ENCODE measurements at regions not wholly inside any gene's neighbourhood (a gene's known extent, or its start where the extent isn't known, plus 50 kb on each side); places are given as distances from the start of the nearest gene placed in this dataset.
"Not testable (repeated sequence)": the region's sequence is repeated elsewhere in the genome, so short reads cannot be mapped to it uniquely, and the experiment has no call there.

DNA sequence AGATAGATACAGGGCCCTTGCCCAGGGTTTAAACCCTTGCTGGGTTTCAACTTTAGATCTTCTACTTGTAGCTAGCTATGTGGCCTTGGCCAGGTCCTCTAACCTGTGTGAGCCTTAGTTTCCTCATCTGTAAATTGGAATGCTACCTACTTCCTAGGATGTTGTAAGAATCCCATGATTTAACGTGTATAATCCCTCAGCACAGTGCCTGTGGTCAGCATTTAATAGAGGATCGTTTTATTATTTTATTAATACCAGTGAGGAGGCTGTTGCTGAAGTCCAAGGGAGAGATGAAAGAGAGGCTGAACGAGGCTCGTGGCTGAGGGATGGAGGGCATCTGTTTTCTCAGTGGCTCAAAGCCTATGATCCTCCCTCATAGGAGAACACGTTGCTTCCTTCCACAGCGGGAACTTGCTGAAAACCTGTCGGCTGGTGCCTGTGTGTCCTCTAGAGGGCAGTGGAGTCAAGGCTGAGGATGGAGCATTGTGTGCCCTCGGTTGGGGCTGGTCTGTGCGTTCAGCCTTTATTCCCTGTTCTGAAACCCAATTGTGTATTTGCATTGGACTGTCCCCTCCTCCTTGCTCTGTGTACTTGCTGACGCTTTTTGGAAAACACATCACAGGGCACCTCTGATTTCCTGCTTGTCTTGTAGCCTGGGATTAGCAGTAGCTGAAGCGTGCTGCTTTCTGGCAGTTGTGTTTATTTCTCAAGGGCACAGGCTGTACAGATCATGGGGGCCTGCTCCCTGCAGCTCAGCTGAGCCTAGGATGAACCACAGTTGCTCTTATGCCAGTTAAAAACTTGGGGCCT lies 104.3 kb downstream of the PROP1 start:
- POLR2A ChIA-PET (ENCODE audit: low non-redundant PET); DNase-seq (ENCODE audit: low spot score); BruUV-seq (replicated peaks); H3K4me3 ChIP-seq (ENCODE audit: low read depth, low read length, poor library complexity, severe bottlenecking); H3K27ac ChIP-seq (ENCODE audit: low read depth, low read length, poor library complexity, severe bottlenecking); H3K9me3 ChIP-seq (ENCODE audit: low read depth, low read length, poor library complexity, severe bottlenecking); CTCF ChIA-PET; H3K36me3 ChIP-seq (ENCODE audit: insufficient read depth, low read length, poor library complexity, severe bottlenecking); intact Hi-C loops (cut with micrococcal nuclease; ENCODE audit: unreplicated experiment); H3K27me3 ChIP-seq (replicated peaks; ENCODE audit: insufficient read depth, low read depth, low read length, poor library complexity); H3K4me1 ChIP-seq (ENCODE audit: insufficient read depth, low read length, poor library complexity, severe bottlenecking): not testable (repeated sequence)
- TF ChIP-seq, protein P1, sequence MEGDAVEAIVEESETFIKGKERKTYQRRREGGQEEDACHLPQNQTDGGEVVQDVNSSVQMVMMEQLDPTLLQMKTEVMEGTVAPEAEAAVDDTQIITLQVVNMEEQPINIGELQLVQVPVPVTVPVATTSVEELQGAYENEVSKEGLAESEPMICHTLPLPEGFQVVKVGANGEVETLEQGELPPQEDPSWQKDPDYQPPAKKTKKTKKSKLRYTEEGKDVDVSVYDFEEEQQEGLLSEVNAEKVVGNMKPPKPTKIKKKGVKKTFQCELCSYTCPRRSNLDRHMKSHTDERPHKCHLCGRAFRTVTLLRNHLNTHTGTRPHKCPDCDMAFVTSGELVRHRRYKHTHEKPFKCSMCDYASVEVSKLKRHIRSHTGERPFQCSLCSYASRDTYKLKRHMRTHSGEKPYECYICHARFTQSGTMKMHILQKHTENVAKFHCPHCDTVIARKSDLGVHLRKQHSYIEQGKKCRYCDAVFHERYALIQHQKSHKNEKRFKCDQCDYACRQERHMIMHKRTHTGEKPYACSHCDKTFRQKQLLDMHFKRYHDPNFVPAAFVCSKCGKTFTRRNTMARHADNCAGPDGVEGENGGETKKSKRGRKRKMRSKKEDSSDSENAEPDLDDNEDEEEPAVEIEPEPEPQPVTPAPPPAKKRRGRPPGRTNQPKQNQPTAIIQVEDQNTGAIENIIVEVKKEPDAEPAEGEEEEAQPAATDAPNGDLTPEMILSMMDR (conservative IDR thresholded peaks at IDR 0.05; ENCODE audit: low read depth, low read length) = 0 out of 2 replicates have a peak, but pooled peaks have one; percentile 8

DNA sequence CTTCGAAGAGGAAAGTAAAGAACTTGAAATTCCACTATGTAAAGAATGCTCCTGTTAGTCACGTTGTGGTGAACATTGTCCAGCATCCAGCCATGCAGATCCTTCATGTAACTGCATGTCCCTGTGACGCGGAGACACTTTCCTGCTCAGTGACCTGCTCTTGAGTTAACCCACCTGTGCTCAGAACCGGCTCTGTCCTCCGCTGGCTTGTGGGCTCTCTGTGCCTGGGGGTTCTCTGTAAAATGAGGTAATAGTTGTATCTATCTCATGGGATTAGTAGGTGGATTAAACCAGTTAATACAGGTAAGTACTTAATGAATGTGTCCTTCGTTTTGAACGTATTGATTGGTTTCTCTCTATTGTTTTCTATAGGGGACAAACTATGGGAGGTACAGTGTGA lies 100.6 kb upstream of the FAM153A start:
- H3K4me1 ChIP-seq (ENCODE audit: insufficient read depth, low read length, poor library complexity, severe bottlenecking); H3K36me3 ChIP-seq (ENCODE audit: insufficient read depth, low read length, poor library complexity, severe bottlenecking); intact Hi-C loops (cut with micrococcal nuclease; ENCODE audit: unreplicated experiment); POLR2A ChIA-PET (ENCODE audit: low non-redundant PET); CTCF ChIA-PET; H3K27me3 ChIP-seq (replicated peaks; ENCODE audit: insufficient read depth, low read depth, low read length, poor library complexity); H3K27ac ChIP-seq (ENCODE audit: low read depth, low read length, poor library complexity, severe bottlenecking); DNase-seq (ENCODE audit: low spot score); BruUV-seq (replicated peaks); H3K4me3 ChIP-seq (ENCODE audit: low read depth, low read length, poor library complexity, severe bottlenecking); H3K9me3 ChIP-seq (ENCODE audit: low read depth, low read length, poor library complexity, severe bottlenecking): not testable (repeated sequence)

DNA sequence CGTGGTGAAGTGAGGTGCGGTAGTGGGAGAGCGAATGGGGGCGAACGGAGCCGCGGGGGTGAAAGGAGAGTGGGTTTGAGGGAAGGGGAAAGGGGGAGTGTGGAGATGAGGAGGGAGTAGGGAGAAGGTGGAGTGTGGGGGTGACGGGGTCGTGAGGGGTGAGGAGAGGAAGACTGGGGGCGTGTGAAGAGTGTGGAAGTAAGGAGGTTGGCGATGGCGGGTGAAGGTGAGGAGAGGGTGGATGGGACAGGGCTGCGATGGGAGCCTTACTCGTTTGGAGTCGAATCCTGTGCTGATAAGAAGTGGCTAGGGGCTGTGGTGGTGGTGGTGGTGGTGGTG lies 93.2 kb upstream of the FAM153A start:
- intact Hi-C loops (cut with micrococcal nuclease; ENCODE audit: unreplicated experiment); H3K27me3 ChIP-seq (replicated peaks; ENCODE audit: insufficient read depth, low read depth, low read length, poor library complexity); CTCF ChIA-PET; H3K27ac ChIP-seq (ENCODE audit: low read depth, low read length, poor library complexity, severe bottlenecking); POLR2A ChIA-PET (ENCODE audit: low non-redundant PET); H3K36me3 ChIP-seq (ENCODE audit: insufficient read depth, low read length, poor library complexity, severe bottlenecking); H3K4me1 ChIP-seq (ENCODE audit: insufficient read depth, low read length, poor library complexity, severe bottlenecking); BruUV-seq (replicated peaks); DNase-seq (ENCODE audit: low spot score); H3K9me3 ChIP-seq (ENCODE audit: low read depth, low read length, poor library complexity, severe bottlenecking): not testable (repeated sequence)
- peak overlapping the region; percentile 39 for H3K4me3 ChIP-seq (ENCODE audit: low read depth, low read length, poor library complexity, severe bottlenecking)

DNA sequence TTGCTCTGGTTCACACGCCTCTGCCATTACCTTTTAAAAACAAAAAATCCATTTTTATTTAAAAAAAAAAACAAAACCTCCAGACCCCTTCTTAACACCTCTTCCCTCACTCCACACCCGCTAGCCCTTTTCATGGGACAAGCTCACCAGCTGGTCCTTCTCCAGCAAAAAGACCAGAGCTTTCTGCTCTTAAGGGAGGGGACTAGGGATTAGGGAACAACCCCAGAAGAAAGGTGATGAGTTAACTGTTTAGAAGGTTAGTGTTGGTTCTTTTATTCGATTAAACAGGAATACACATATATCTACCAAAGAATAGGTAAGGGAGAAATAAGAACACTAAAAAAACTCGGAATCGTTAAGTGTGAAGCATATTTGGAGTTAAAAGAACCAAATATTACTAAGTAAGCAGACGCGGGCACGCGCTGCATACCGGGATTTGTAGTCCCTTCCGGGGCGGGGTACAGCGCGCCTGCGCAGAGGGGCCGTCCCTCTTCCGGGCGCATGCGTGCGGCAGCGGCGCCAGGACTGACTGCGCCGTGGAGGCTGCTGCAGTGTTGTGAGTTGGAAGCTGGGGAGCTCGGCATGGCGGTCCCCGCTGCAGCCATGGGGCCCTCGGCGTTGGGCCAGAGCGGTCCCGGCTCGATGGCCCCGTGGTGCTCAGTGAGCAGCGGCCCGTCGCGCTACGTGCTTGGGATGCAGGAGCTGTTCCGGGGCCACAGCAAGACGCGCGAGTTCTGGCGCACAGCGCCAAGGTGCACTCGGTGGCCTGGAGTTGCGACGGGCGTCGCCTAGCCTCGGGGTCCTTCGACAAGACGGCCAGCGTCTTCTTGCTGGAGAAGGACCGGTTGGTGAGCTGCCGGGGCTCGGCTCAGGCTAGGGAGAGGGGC lies 92.6 kb upstream of the FAM153A start:
- peak overlapping the region; percentile 39 for H3K4me3 ChIP-seq (ENCODE audit: low read depth, low read length, poor library complexity, severe bottlenecking)
- H3K36me3 ChIP-seq (ENCODE audit: insufficient read depth, low read length, poor library complexity, severe bottlenecking); BruUV-seq (replicated peaks); intact Hi-C loops (cut with micrococcal nuclease; ENCODE audit: unreplicated experiment); H3K9me3 ChIP-seq (ENCODE audit: low read depth, low read length, poor library complexity, severe bottlenecking); H3K4me1 ChIP-seq (ENCODE audit: insufficient read depth, low read length, poor library complexity, severe bottlenecking); DNase-seq (ENCODE audit: low spot score); H3K27me3 ChIP-seq (replicated peaks; ENCODE audit: insufficient read depth, low read depth, low read length, poor library complexity); CTCF ChIA-PET; POLR2A ChIA-PET (ENCODE audit: low non-redundant PET); H3K27ac ChIP-seq (ENCODE audit: low read depth, low read length, poor library complexity, severe bottlenecking): not testable (repeated sequence)

DNA sequence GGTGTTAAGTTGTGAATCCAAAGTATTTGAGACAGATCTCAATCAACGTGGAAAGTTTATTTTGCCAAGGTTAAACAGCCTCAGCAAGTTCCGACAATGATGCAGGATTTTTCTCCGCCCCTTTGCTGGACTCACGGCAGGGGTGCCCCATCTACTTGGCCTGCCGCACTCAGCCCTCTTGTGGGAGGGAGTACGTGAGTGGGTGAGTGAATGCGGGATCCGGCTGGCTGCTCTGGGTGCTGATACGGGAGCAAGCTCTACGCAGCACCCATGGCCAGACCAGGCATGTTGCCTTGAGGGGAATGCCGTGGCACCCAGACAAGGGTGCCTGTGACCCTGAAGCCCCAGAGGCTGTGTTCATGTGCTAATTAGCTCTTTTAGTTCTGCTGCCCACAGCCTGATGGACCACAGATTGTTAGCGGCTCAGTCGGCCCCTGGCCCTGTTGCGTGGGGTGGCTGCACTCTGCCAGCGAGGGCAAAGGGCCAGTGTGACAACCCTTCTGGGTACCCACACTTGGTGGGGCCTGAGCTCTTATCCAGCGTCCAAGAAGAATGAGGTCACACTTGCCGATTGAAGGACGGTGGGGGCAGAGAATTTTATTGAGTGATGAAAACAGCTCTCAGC lies 81.2 kb upstream of the FAM153A start:
- H3K36me3 ChIP-seq (ENCODE audit: insufficient read depth, low read length, poor library complexity, severe bottlenecking); intact Hi-C loops (cut with micrococcal nuclease; ENCODE audit: unreplicated experiment); H3K27ac ChIP-seq (ENCODE audit: low read depth, low read length, poor library complexity, severe bottlenecking); H3K4me1 ChIP-seq (ENCODE audit: insufficient read depth, low read length, poor library complexity, severe bottlenecking); BruUV-seq (replicated peaks); H3K9me3 ChIP-seq (ENCODE audit: low read depth, low read length, poor library complexity, severe bottlenecking); POLR2A ChIA-PET (ENCODE audit: low non-redundant PET); CTCF ChIA-PET; DNase-seq (ENCODE audit: low spot score); H3K4me3 ChIP-seq (ENCODE audit: low read depth, low read length, poor library complexity, severe bottlenecking); H3K27me3 ChIP-seq (replicated peaks; ENCODE audit: insufficient read depth, low read depth, low read length, poor library complexity): not testable (repeated sequence)

DNA sequence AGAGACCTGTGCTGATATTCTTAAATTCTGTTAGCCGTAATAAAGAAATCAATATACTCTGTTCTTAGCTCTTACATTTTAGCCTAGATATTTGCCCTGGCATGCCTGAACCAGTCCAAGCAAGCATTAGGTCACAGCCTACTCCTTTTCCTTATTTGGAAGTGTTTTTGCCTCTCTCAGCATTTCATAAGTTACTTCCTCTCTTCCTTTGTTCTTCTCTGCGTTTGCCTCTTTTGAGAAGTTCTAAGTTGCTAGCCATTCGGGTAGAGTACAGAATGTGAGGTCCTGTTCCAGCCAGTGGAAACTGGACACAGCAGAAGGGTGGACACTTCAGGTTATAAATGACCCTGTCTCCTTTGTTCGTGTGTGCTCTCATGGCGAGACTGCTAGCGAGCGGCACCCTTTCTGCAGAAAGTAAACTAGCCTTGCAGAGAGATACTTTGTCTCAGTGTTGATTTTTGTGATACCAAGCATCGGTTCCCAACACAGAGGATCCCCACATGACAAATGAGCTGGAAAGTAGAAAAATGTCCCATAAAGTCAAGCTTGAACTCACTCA lies 75.0 kb upstream of the FAM153A start:
- DNase-seq (ENCODE audit: low spot score); H3K9me3 ChIP-seq (ENCODE audit: low read depth, low read length, poor library complexity, severe bottlenecking); CTCF ChIA-PET; H3K27me3 ChIP-seq (replicated peaks; ENCODE audit: insufficient read depth, low read depth, low read length, poor library complexity); H3K27ac ChIP-seq (ENCODE audit: low read depth, low read length, poor library complexity, severe bottlenecking); H3K4me3 ChIP-seq (ENCODE audit: low read depth, low read length, poor library complexity, severe bottlenecking); H3K36me3 ChIP-seq (ENCODE audit: insufficient read depth, low read length, poor library complexity, severe bottlenecking); BruUV-seq (replicated peaks); POLR2A ChIA-PET (ENCODE audit: low non-redundant PET); H3K4me1 ChIP-seq (ENCODE audit: insufficient read depth, low read length, poor library complexity, severe bottlenecking); intact Hi-C loops (cut with micrococcal nuclease; ENCODE audit: unreplicated experiment): not testable (repeated sequence)
